Fibroblast of villous mesenchyme (primary cell): ENCODE measurements at regions not wholly inside any gene's neighbourhood (a gene's known extent, or its start where the extent isn't known, plus 50 kb on each side); places are given as distances from the start of the nearest gene placed in this dataset.

Experiments
- DNase-seq: peaks from one replicate; pipeline ENCODE4 v3.0.0-alpha.2; 2010; ENCODE audit warnings: low read depth
- H3K4me3 ChIP-seq: 2 replicates; pipeline ENCODE4 v1.5.1; 2011; ENCODE audit warnings: low read depth, mild to moderate bottlenecking, low read length
- CTCF ChIP-seq: IDR thresholded peaks from 2 replicates; pipeline ENCODE4 v1.5.1; 2012; ENCODE audit warnings: low read depth, mild to moderate bottlenecking, low read length; ENCODE audit not compliant: insufficient read depth

- H3K4me3 ChIP-seq: no peak overlapping the region
- DNase-seq: no peak
- no peak for TF ChIP-seq CTCF
Observed at GRCh38 chr4:36420111-36420679, 138.8 kb downstream of the DTHD1 start.

- H3K4me3 ChIP-seq: no peak overlapping the region
- no peak for TF ChIP-seq CTCF
- no peak for DNase-seq
Observed at GRCh38 chr4:36422607-36423006, 141.2 kb downstream of the DTHD1 start.

- no peak for DNase-seq
- H3K4me3 ChIP-seq: no peak overlapping the region
- TF ChIP-seq CTCF: no peak
Observed at GRCh38 chr4:36426741-36427140, 145.3 kb downstream of the DTHD1 start.

- no peak for TF ChIP-seq CTCF
- no peak overlapping the region for H3K4me3 ChIP-seq
- no peak for DNase-seq
Observed at GRCh38 chr4:36427696-36428095, 146.3 kb downstream of the DTHD1 start.

GRCh38 chr4:36432586-36432985 is 151.2 kb downstream of the DTHD1 start:
- no peak for DNase-seq
- no peak for TF ChIP-seq CTCF
- H3K4me3 ChIP-seq: no peak overlapping the region

GRCh38 chr4:36439556-36439955 is 158.1 kb downstream of the DTHD1 start:
- no peak overlapping the region for H3K4me3 ChIP-seq
- no peak for DNase-seq
- TF ChIP-seq CTCF: no peak

GRCh38 chr4:36445480-36445879 is 164.1 kb downstream of the DTHD1 start:
- H3K4me3 ChIP-seq: no peak overlapping the region
- TF ChIP-seq CTCF: no peak
- DNase-seq: no peak
